Medulla oblongata (tissue), 1 donor: ENCODE measurements at regions not wholly inside any gene's neighbourhood (a gene's known extent, or its start where the extent isn't known, plus 50 kb on each side); places are given as distances from the start of the nearest gene placed in this dataset.

Source experiments
- DNase-seq: peaks from one replicate; pipeline ENCODE4 v3.0.0-alpha.2; 2015; ENCODE audit errors: extremely low spot score

DNA sequence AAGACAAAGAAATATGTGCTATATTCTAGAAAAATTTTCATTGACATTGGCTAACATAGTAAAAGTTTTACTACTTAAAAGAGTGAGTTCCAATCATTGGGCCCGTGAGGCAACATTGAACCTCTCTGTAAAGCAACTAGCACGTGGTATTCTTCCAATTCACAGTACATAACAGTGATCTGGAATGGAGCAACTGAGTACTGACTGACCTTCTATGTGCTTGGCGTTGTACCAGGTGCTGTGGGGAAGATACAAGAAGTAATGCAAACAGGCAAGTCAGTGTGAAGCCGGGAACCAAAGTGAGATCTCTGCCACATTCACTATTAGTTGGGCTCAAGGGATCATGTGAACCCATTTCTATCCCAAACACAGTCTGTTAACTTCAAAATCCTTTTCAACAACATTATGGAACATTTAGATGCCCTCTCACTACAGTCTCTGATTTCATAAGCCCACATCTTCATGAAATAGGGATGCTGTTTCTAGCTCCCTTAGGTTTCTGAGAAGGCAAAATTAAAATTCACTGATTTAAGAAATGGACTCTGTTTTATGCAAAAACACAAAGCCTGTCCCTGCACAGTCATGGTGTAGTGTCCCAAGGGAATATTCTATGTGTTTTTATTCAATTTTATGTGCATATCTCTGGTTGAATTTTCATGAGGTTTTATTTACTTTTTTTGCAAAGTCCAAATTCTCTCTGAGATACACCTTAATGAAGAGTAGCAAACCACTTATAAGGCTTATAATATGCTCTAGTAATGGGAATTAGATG, 61.8 kb upstream of the NCAM1 start:
- no peak for DNase-seq

DNA sequence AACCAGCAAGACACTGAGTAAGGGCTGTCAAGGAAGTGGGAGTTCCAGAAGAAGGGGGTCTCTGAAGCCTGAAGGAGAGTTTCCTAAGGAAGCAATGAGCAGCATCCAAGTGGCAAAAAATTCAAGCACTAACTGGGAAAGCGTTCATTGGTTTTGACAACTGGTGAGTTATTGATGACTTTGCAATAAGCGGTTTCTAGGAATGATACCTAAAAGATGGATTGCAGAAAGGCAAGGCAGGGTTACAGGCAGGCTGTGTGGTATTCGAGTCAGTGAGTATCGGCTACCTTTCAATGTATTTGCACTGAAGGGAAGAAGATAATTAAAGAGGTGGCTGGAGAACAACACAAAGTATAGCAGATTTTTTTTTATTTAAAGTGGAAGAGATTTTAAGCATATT, 59.3 kb upstream of the NCAM1 start:
- DNase-seq, result no peak

- DNase-seq, result peak; percentile 62
Observed at GRCh38 chr11:112902361-112903011, 58.7 kb upstream of the NCAM1 start.

DNA sequence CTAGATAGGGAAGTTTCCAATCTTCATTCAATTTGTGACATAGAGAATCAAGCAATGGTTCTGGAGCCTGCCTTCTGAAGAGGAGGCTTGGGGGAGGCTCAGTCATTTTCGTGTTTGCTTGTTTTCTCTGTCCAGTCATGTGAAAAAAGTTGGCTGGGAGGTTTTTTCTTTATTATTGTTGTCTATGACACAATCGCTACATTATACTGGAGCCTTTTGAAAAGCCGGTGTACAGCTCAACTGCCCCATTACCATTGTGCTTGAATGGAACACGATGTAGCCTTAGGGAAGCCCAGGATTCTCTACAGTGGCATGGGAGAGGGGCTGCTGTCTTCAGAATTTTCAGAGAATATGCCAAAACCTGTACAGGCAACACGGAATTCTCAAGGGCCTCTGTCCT, 57.9 kb upstream of the NCAM1 start:
- peak; percentile 95 for DNase-seq

- no peak for DNase-seq
Observed at GRCh38 chr11:112911124-112911523, 50.1 kb upstream of the NCAM1 start.
